GM20431 (cell line): ENCODE measurements at regions not wholly inside any gene's neighbourhood (a gene's known extent, or its start where the extent isn't known, plus 50 kb on each side); places are given as distances from the start of the nearest gene placed in this dataset.
"Not testable (repeated sequence)": the region's sequence is repeated elsewhere in the genome, so short reads cannot be mapped to it uniquely, and the experiment has no call there.

Experiments used
- in situ Hi-C: fragments of 300-500 bp; cut with MseI, MboI; formaldehyde crosslinking; loops from one replicate; pipeline ENCODE4 v1.15.0; 2020; ENCODE audit warnings: low sequenced_read_pairs; ENCODE audit not compliant: unreplicated experiment

GRCh38 chr4:162506253-162506652, 342.5 kb upstream of the FSTL5 start:
- in situ Hi-C loops: no loop called here

GRCh38 chr4:162503868-162504267, 340.1 kb upstream of the FSTL5 start:
- in situ Hi-C loops: no loop called here

GRCh38 chr4:162502109-162502508, 338.3 kb upstream of the FSTL5 start:
- in situ Hi-C loops: no loop called here

GRCh38 chr4:162499478-162499877, 335.7 kb upstream of the FSTL5 start:
- in situ Hi-C loops: loop anchor here (25.0 kb wide), 2 partner anchors 838 to 1038 kb away; partner anchors contain the start of genes NPY1R and NPY5R

- in situ Hi-C loops: loop anchor here (25.0 kb wide), 2 partner anchors 839 to 1039 kb away; partner anchors contain the start of genes NPY1R and NPY5R
Measured at GRCh38 chr4:162498168-162498567, 334.4 kb upstream of the FSTL5 start.

GRCh38 chr4:162497564-162498167, 333.9 kb upstream of the FSTL5 start:
- in situ Hi-C loops: loop anchor here (25.0 kb wide), 2 partner anchors 840 to 1040 kb away; partner anchors contain the start of genes NPY1R and NPY5R

GRCh38 chr4:162494935-162495334, 331.1 kb upstream of the FSTL5 start:
- in situ Hi-C loops: loop anchor here (25.0 kb wide), 2 partner anchors 842 to 1042 kb away; partner anchors contain the start of genes NPY1R and NPY5R

- in situ Hi-C loops: loop anchor here (25.0 kb wide), 2 partner anchors 852 to 1052 kb away; partner anchors contain the start of genes NPY1R and NPY5R
Measured at GRCh38 chr4:162485486-162485885, 321.7 kb upstream of the FSTL5 start.

GRCh38 chr4:162475246-162475645, 311.4 kb upstream of the FSTL5 start:
- in situ Hi-C loops: loop anchor here (25.0 kb wide), 2 partner anchors 862 to 1062 kb away; partner anchors contain the start of genes NPY1R and NPY5R

GRCh38 chr4:162469977-162470376, 306.2 kb upstream of the FSTL5 start:
- in situ Hi-C loops: no loop called here

- in situ Hi-C loops: not testable (repeated sequence)
Measured at GRCh38 chr4:162465356-162465755, 301.6 kb upstream of the FSTL5 start.

- in situ Hi-C loops: no loop called here
Measured at GRCh38 chr4:162461952-162462351, 298.2 kb upstream of the FSTL5 start.

GRCh38 chr4:162458051-162458450, 294.3 kb upstream of the FSTL5 start:
- in situ Hi-C loops: no loop called here

- in situ Hi-C loops: no loop called here
Measured at GRCh38 chr4:162457071-162457865, 293.5 kb upstream of the FSTL5 start.

GRCh38 chr4:162456106-162456505, 292.3 kb upstream of the FSTL5 start:
- in situ Hi-C loops: no loop called here

GRCh38 chr4:162450531-162451035, 286.8 kb upstream of the FSTL5 start:
- in situ Hi-C loops: no loop called here

- in situ Hi-C loops: no loop called here
Measured at GRCh38 chr4:162443510-162443909, 279.7 kb upstream of the FSTL5 start.

GRCh38 chr4:162442128-162442527, 278.3 kb upstream of the FSTL5 start:
- in situ Hi-C loops: no loop called here

GRCh38 chr4:162422312-162422711, 258.5 kb upstream of the FSTL5 start:
- in situ Hi-C loops: no loop called here

GRCh38 chr4:162410854-162411253, 247.1 kb upstream of the FSTL5 start:
- in situ Hi-C loops: no loop called here

- in situ Hi-C loops: no loop called here
Measured at GRCh38 chr4:162409048-162409447, 245.2 kb upstream of the FSTL5 start.
